GM12872 (cell line): ENCODE measurements at regions not wholly inside any gene's neighbourhood (a gene's known extent, or its start where the extent isn't known, plus 50 kb on each side); places are given as distances from the start of the nearest gene placed in this dataset.

Source experiments
- CTCF ChIP-seq: IDR thresholded peaks from 3 replicates; pipeline ENCODE4 v1.5.1; 2011; ENCODE audit warnings: low read depth, mild to moderate bottlenecking, low read length, moderate library complexity; ENCODE audit not compliant: insufficient read depth

GRCh38 chr20:51924509-51924908 lies 122.2 kb upstream of the SALL4 start:
- no peak for TF ChIP-seq CTCF

- no peak for TF ChIP-seq CTCF
Measured at GRCh38 chr20:51923633-51924032, 121.3 kb upstream of the SALL4 start.

- TF ChIP-seq CTCF: no peak
Measured at GRCh38 chr20:51918561-51918960, 116.2 kb upstream of the SALL4 start.

- no peak for TF ChIP-seq CTCF
Measured at GRCh38 chr20:51917886-51918535, 115.7 kb upstream of the SALL4 start.

- TF ChIP-seq CTCF: no peak
Measured at GRCh38 chr20:51916244-51916643, 113.9 kb upstream of the SALL4 start.

- TF ChIP-seq CTCF: no peak
Measured at GRCh38 chr20:51914758-51915157, 112.4 kb upstream of the SALL4 start.

GRCh38 chr20:51910321-51911050 lies 108.2 kb upstream of the SALL4 start:
- no peak for TF ChIP-seq CTCF
